HEK293T (cell line): ENCODE measurements at regions not wholly inside any gene's neighbourhood (a gene's known extent, or its start where the extent isn't known, plus 50 kb on each side); places are given as distances from the start of the nearest gene placed in this dataset.

ENCODE experiments used
- FOXA1 ChIP-seq: fragments of 450-650 bp; IDR thresholded peaks from 2 replicates; pipeline ENCODE4 v1.6.1; 2016; ENCODE audit warnings: mild to moderate bottlenecking
- ZNF384 ChIP-seq: fragments of 450-650 bp; IDR thresholded peaks from 2 replicates; pipeline ENCODE4 v1.6.1; 2016

DNA sequence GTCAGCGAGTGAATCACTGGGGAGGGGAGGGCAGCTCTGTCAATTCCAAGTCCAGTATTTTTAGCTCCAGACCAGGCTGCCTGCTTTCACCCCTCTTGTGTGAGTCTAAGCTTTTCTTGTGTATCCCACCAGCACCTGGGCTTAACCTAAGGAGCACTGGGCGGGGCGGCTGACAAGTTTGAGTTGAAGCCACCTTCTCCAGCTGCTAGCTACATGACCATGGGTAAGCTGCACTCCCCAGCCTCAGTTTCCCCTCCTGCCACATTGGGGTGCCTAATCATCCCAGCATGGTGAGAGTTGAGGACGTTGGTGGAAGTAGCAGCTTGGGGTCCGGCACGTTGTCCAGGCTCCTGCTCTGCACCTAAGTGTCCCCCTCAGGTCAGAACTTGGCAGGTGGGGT lies 89.8 kb upstream of the PCBD1 start:
- TF ChIP-seq ZNF384 (no peak), FOXA1 (no peak)
